ENCODE measurements at regions not wholly inside any gene's neighbourhood (a gene's known extent, or its start where the extent isn't known, plus 50 kb on each side); places are given as distances from the start of the nearest gene placed in this dataset.
"Not testable (repeated sequence)": the region's sequence is repeated elsewhere in the genome, so short reads cannot be mapped to it uniquely, and the experiment has no call there.

- not testable (repeated sequence) for TF ChIP-seq CTCF, POLR2A, POLR2AphosphoS5, EP300 (IDR thresholded peaks at IDR 0.05)
These were observed 99.8 kb upstream of the FOXQ1 start for GRCh38 chr6:1212138-1212537.
